ENCODE measurements at regions not wholly inside any gene's neighbourhood (a gene's known extent, or its start where the extent isn't known, plus 50 kb on each side); places are given as distances from the start of the nearest gene placed in this dataset.
"Not testable (repeated sequence)": the region's sequence is repeated elsewhere in the genome, so short reads cannot be mapped to it uniquely, and the experiment has no call there.

- DNase-seq, result no peak
These were observed 50.0 kb upstream of the TSC22D2 start for GRCh38 chr3:150357923-150358607.

GRCh38 chr3:150357140-150357539, 51.0 kb upstream of the TSC22D2 start:
- no peak for DNase-seq

- no peak for DNase-seq
These were observed 52.5 kb upstream of the TSC22D2 start for GRCh38 chr3:150355574-150355973.

GRCh38 chr3:150352931-150353330, 55.2 kb upstream of the TSC22D2 start:
- no peak for DNase-seq

GRCh38 chr3:150351398-150351797, 56.7 kb upstream of the TSC22D2 start:
- no peak for DNase-seq

- no peak for DNase-seq
These were observed 58.6 kb upstream of the TSC22D2 start for GRCh38 chr3:150349314-150350097.

- no peak for DNase-seq
These were observed 59.6 kb upstream of the TSC22D2 start for GRCh38 chr3:150348500-150348899.

GRCh38 chr3:150346981-150347863, 60.9 kb upstream of the TSC22D2 start:
- DNase-seq, result no peak

GRCh38 chr3:150346266-150346665, 61.8 kb upstream of the TSC22D2 start:
- DNase-seq, result no peak

- peak; percentile 26 for DNase-seq
These were observed 63.0 kb upstream of the TSC22D2 start for GRCh38 chr3:150345021-150345538.

GRCh38 chr3:150344079-150344759, 63.9 kb upstream of the TSC22D2 start:
- no peak for DNase-seq

GRCh38 chr3:150342896-150343467, 65.1 kb upstream of the TSC22D2 start:
- no peak for DNase-seq

- no peak for DNase-seq
These were observed 66.2 kb upstream of the TSC22D2 start for GRCh38 chr3:150341891-150342290.

GRCh38 chr3:150336363-150336762, 71.7 kb upstream of the TSC22D2 start:
- not testable (repeated sequence) for DNase-seq

- no peak for DNase-seq
These were observed 72.5 kb upstream of the TSC22D2 start for GRCh38 chr3:150335631-150336030.

GRCh38 chr3:150334974-150335373, 73.1 kb upstream of the TSC22D2 start:
- DNase-seq, result no peak

- DNase-seq, result no peak
These were observed 74.6 kb upstream of the TSC22D2 start for GRCh38 chr3:150333477-150333876.

GRCh38 chr3:150331978-150332568, 76.0 kb upstream of the TSC22D2 start:
- no peak for DNase-seq

- no peak for DNase-seq
These were observed 77.2 kb upstream of the TSC22D2 start for GRCh38 chr3:150330872-150331271.

GRCh38 chr3:150330174-150330573, 77.9 kb upstream of the TSC22D2 start:
- no peak for DNase-seq

GRCh38 chr3:150329408-150329807, 78.7 kb upstream of the TSC22D2 start:
- DNase-seq, result no peak

GRCh38 chr3:150328654-150329040, 79.5 kb upstream of the TSC22D2 start:
- DNase-seq, result no peak

Measured in NCI-H2171 treated with DMSO at 0.1 percent for 48 hours (cell line).